ENCODE measurements at regions not wholly inside any gene's neighbourhood (a gene's known extent, or its start where the extent isn't known, plus 50 kb on each side); places are given as distances from the start of the nearest gene placed in this dataset.

- DNase-seq (ENCODE audit: low spot score) = no peak
Measured at GRCh38 chr2:71864085-71864484, 283.6 kb downstream of the CYP26B1 start.

DNA sequence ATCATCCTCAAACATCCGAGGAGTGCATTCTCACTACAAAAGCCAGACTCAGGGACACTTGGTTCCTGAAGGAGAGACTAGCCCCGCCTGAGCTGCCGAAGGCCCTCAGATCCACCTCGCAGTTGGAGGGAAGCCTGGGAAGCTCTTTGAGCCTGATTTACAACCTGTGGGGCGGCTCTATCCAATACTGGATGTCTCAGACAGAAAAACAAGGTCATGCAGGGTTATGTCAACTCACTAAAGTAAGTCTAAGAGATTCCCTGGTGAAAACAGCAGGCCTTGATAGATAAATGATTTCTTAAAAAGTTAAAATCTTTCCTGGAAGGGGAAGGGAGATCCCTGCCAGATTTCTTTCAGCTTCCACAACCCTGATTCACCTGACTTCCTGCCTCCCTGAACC, 284.3 kb downstream of the CYP26B1 start:
- no peak for DNase-seq (ENCODE audit: low spot score)

DNA sequence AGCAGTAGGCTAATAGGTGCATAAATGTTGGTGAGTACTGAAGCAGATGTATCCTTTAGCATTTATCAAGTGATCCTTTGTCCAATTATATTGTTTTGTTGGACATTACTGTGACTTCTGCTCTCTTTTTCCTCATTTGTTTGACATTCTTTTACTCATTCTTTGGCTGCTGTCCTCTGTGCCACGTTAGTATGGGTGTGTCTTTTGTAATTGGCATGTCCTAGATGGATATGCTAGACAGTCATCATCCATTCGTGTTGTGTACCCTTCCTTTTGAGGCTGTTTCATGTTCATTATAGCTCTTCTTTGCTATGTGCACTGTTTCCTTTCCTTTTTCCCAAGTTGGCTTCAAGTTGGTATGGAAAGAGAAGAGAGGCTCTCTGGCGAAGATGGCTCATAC, 284.7 kb downstream of the CYP26B1 start:
- DNase-seq (ENCODE audit: low spot score) = no peak

DNA sequence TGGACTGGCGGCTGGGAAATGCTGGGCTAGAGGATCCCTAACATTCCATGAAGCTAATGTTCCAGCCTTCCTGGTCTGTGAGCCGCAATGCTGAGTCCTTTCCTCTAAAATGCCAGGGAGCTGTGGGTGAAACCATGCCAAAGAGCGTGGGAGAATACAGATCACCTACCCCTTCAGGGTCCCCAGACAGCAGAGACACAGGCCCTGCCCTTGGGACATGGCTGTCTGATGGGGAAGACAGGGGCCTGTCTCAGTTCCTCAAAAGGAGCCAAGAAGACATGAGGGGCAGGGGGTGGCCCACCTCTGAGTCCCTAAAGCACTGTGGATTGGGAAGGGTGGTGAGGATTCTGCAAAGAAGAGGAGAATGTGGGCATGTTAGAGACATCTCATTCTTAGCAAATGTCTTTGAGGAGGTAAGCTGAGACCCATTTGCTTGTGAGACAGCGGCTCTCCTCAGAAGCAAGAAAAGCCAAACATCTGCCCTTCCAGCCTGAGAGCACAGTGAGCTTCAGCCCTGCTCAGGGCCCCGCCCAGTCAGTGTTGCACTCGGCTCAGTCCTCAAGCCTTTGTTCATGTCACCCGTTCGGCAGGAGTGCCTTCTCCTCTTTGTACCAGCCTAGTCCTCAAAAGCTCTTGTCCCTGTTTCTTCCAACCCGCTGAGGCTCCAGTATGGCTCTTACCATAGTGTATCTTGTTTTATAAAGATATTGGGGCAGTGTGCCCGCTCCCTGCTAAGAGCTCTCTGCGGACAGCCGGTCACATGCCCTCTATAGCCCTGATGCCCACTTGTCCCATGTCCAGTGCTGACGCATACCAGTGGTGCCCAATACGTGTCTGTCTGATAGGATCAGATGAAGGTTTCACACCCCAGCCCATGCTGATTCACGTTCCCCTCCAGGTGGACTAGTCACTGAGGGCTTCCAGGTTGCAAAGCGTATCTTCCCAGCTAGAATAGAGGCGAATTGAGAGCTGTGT, 286.2 kb downstream of the CYP26B1 start:
- DNase-seq (ENCODE audit: low spot score) = no peak

DNA sequence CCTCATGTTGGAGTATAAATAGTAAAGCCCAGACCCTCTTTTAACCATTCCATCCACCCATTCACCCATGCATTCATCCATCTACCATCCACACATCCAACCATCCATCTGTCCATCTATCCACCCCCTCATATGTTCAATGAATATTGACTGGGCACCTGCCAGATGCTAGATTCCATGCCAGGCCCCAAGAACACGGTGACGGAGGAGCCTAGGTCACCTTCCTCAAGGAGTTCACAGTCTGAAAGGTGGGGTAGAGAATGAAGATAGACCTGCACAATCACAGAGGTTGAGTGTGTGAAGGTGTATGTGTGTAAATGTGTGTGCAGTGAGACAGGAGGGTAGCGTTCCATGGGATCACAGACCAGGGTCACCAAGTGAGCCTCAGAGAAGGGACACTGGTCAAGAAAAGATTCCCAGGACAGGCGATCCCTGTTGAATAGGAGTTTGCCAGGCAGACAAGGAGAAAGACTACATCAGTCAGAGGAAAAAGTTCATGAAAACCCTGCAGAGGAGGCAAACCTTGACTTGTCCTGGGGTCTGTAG, 287.2 kb downstream of the CYP26B1 start:
- no peak for DNase-seq (ENCODE audit: low spot score)

DNA sequence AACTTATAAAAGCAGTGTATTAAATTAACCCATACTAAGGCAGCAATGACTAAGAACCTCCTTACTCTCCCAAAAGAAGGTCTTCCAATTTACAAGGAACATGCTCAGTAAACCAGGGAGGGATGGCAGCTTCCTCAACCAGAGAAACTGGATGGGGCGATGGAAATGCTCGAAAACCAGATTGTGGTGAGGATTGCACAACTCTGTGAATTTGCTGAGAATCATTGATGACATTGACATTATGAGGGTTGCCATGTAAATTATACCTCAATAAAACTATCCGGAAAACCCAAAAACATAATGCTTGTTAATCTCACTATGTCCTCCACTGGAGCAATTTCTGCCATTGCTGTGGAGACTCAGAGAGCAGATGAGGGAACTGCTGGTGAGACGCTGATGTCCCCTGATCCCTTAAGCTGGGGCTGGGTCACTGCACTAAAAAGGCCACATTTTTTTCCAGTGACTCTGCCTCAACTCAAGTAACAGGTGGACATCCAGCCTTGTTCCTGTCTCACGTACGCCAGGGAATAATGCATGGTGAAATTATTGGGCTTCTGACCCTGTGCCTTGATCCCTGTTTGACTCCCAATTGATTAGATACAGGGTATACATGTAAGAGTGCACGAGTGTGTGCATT, 288.3 kb downstream of the CYP26B1 start:
- DNase-seq (ENCODE audit: low spot score) = no peak

GRCh38 chr2:71858071-71858470, 289.6 kb downstream of the CYP26B1 start:
- no peak for DNase-seq (ENCODE audit: low spot score)

DNA sequence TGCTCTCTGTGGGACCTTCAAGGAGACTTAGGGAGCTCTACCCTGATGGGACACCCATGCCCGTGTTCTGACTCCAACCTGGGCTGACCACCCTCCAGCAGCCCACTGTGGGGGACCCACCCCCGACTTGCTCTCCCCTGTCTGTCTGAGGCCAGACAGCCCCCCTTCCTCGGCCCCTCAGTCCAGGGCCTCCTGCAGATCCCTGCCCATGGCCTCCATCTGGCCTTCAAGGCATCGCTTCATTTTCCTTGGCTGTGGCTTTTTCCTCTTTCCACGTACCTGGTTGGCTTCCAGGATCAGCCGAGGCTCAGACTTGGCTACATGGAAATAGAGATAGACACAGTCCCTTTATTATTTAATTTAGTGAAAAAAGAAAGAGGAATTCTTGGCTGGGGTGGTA, 290.0 kb downstream of the CYP26B1 start:
- no peak for DNase-seq (ENCODE audit: low spot score)

DNA sequence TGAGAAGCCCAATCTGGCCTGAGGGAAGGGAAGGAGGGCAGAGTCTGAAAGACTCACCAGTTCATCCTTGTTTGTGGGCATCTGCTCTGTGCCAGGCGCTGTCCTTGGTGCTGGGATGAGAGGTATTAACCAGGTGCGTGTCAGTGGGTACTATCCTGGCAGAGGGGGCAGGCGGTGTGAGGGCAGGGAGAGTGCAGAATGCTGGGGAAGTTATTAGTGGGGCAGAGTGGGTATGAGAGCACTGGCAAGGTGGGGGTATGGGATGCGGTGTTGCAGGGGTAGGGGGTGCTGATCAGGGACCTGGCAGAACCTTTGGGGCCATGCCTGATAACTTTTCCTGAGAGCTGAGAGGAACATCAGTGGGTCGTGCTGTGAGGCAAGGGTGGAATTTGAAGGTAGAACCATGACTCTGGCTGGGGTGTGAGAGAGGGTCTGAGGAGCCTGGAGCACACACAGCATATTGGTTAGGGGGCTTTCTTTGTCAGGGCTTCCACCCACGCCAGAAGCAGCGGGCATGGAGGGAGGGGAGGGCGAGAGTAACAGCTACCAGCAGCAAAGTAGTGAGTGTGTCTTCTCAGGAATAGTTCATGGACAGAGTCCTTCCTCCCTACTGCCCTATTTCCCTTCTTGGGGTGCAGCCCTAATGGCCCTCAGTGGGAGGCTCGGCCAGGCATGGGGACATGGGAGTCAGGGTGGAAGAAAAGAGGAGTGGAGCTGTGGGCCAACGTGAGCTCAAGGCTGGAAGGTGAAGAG, 290.7 kb downstream of the CYP26B1 start:
- DNase-seq (ENCODE audit: low spot score) = peak; percentile 5

- DNase-seq (ENCODE audit: low spot score) = no peak
Measured at GRCh38 chr2:71853858-71854257, 293.8 kb downstream of the CYP26B1 start.

GRCh38 chr2:71852141-71852711, 295.4 kb downstream of the CYP26B1 start:
- no peak for DNase-seq (ENCODE audit: low spot score)

DNA sequence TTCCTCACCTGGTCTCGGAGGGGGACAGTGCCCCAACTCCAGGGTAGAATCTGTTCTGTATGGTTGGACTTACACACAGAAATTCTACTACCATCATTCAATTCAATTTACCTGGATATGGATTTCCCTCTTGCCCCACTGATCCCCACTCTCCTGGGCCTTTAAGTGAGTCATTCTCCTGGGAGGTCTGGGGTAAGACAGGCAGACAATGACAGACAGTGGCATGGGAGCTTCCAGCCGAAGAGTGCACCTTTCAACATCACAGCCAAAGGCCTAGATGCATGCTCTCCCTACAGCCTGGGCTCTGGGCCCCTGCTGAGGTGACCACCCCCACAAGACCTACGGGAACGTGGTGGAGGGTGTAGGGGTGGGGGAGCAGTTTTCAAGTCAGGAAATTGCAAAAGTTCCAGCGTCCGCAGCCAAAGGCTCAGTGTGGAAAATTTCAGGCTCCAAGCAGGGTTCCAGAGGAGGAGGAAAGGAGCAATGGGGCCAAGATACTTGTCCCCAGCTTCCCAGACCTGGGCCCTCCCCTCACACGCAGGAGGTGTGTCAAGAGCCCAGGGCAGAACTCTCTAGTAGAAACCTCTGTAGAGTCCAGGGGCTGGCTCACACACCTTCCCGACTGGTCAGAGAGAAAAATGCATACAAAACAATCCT, 296.4 kb downstream of the CYP26B1 start:
- DNase-seq (ENCODE audit: low spot score) = no peak

DNA sequence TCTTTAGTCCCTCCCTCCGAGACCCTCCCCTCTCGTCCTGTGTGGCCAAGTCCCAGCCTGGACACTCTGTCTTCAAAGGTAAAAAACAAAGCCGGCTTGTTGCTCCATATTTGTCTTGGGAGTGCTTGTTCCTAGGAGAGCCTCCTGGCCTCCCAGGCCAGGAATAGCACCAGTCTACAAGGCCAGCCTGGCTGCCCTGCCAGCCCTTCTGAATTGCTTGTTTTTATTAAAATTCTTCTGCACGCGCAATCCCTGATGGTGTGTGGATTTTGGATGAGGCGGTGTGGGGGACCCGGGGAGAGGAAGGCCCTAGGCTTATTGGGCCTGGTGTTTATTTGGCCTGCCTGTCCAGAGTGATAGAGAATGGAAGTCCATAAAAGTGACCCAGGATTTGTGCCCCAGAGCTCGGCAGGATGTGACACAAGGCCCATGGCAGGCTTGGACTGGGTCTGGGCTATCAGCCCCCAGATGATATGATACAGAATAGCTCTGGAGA, 297.3 kb downstream of the CYP26B1 start:
- DNase-seq (ENCODE audit: low spot score) = no peak

DNA sequence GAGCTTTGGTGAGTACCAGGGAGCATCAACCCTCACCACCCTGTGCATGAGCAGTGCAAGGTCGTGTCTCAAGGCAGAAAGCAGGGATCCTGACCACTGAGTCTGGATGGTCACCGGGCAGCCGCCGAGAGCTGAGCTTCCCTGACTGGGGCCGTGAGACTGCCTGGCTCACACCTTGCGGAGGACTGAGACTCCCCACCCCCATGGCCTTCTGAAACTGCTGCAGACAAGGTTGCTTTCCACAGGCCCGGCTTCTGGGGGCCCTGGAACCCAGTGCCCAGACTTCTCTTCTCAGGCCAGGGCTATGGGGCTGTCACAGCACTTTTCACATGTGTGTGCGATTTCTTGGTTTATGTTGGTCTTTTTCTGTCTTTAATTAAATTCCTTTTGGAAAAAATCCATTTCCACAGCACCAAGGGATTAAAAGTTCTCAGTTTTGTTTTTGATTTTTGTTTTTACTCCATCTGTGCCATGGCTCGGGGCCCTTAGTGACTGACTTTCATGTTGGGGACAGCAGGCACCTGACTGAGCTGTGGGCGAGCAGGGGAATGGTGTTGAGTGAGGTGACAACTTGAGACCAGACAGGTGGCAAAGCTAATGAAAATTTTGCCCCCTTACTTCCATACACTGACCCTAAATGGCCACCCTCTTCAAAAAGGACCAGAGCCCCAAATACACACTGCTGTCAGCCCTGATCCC, 297.9 kb downstream of the CYP26B1 start:
- no peak for DNase-seq (ENCODE audit: low spot score)

- no peak for DNase-seq (ENCODE audit: low spot score)
Measured at GRCh38 chr2:71849111-71849510, 298.6 kb downstream of the CYP26B1 start.

GRCh38 chr2:71846669-71847291, 300.9 kb downstream of the CYP26B1 start:
- no peak for DNase-seq (ENCODE audit: low spot score)

DNA sequence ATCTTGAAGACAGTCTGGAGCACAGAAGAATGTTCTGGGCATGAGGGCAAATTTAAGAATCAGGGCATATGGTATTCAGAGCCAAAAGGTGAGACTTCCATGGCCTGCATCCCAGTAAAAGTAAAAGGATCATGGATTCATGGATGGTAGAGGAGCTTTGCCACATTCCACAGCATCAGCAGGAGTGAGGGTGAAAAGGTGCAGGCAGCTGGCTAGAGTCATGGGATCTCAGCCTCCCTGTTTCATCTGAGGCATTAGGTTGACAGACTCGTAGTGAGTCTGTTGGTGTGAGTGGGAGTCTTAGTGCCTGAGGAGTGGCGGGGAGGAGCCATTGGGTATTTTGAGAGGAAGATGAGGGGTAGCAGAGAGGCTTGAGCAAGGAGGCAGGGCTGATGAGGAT, 301.6 kb downstream of the CYP26B1 start:
- no peak for DNase-seq (ENCODE audit: low spot score)

DNA sequence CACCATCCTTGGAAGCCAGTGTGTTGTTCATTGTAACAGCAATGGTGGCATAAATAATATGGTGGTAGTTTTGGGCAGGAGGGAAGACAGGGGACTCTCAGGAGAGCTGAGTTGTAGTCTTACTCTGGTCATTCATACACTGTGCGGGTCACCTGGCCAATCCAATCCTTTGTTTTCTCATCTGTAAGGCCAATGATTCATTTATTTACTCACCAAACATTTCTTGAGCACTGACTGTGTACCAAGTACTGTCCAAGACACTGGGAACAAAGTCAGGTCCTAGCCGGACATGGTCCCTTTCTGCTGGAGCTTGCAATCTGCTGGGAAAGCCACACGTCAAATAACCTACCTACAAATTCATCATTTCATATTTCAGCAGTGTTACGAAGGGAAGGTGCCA, 302.7 kb downstream of the CYP26B1 start:
- DNase-seq (ENCODE audit: low spot score) = no peak

DNA sequence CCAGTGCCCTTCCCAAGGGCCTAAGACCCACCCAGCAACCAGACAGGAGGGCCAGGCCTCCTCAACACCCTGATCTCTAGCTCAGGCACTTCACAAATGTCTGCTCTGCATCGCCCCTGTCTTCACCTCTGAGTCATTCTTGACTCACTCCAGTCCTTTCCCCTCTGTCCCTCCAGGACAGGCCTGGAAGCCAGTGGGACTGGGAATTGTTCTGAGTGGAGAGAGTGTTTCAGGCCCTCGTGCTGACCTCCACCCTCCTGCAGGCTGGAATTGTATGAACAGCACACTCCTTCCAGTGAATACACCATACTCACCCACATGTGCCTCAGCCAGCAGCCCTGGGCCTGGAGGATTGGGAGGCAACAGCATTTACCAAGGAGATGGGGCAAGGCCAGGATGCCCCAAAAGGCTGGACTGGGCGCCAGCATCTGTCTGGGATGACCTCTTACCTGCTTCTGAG, 304.2 kb downstream of the CYP26B1 start:
- DNase-seq (ENCODE audit: low spot score) = no peak

DNA sequence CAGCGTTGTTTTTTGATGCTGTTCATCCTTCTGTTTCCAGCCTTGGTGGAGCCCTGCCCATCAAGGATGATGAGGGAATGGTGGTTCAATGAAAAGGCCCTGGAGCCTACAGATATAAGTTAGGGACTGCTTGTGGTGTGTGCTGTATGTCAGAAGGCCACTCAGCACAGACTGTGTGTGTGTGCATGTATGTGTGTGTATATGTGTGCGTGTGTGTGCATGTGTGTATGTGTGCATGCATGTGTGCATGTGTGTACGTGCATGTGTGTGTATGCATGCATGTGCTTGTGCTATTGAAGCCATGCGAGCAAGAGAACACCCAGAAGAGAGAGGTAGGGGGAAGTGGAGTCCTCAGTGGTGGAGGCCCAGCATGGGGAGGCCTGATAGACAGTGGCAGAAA, 304.9 kb downstream of the CYP26B1 start:
- DNase-seq (ENCODE audit: low spot score) = no peak

All from activated CD4-positive, alpha-beta T cell treated with anti-CD3 and anti-CD28 coated beads, Interleukin-2, Interleukin-4, amounts not matched to agents 100 ng/mL and 50 ng/mL, durations not matched to agents 16 hours and 8 hours (primary cell).